GM23338 (cell line): ENCODE measurements at regions not wholly inside any gene's neighbourhood (a gene's known extent, or its start where the extent isn't known, plus 50 kb on each side); places are given as distances from the start of the nearest gene placed in this dataset.

ENCODE experiments used
- CTCF ChIP-seq, 2 experiments: fragments of 200-600 bp in 1 of 2; sonication (generic) in 1 of 2; conservative IDR thresholded peaks; 2 replicates each; pipeline versions ENCODE4 v1.5.1 to v1.6.1; 2016 to 2017; ENCODE audit warnings: antibody characterized with exemption in 2 of 2, low read depth in 2 of 2, mild to moderate bottlenecking in 2 of 2, moderate library complexity in 1 of 2
- EZH2 ChIP-seq: fragments of 200-600 bp; sonication (generic); IDR thresholded peaks from one replicate; pipeline ENCODE4 v1.8.0; 2017; ENCODE audit warnings: antibody characterized with exemption, mild to moderate bottlenecking, low read depth; ENCODE audit not compliant: unreplicated experiment
- EZH2phosphoT487 ChIP-seq: fragments of 200-600 bp; sonication (generic); IDR thresholded peaks from one replicate; pipeline ENCODE4 v1.8.1; 2018; ENCODE audit warnings: antibody characterized with exemption; ENCODE audit not compliant: unreplicated experiment
- JUNB ChIP-seq: IDR thresholded peaks from one replicate; pipeline ENCODE4 v1.6.1; 2016; ENCODE audit warnings: antibody characterized with exemption; ENCODE audit not compliant: unreplicated experiment
- NANOG ChIP-seq: IDR thresholded peaks from 2 replicates; pipeline ENCODE4 v1.6.1; 2016; ENCODE audit warnings: antibody characterized with exemption, borderline replicate concordance
- POLR2AphosphoS5 ChIP-seq: IDR thresholded peaks from 2 replicates; pipeline ENCODE4 v1.6.1; 2016; ENCODE audit warnings: antibody characterized with exemption, low read depth

- TF ChIP-seq CTCF (conservative IDR thresholded peaks at IDR 0.05; ENCODE audit: low read depth in 2 of 2) (no peak), POLR2AphosphoS5 (no peak), EZH2phosphoT487 (no peak), JUNB (no peak), EZH2 (no peak), NANOG (no peak)
Measured at GRCh38 chr15:61474796-61475195, 245.7 kb upstream of the RORA start.
